ENCODE measurements at regions not wholly inside any gene's neighbourhood (a gene's known extent, or its start where the extent isn't known, plus 50 kb on each side); places are given as distances from the start of the nearest gene placed in this dataset.
"Not testable (repeated sequence)": the region's sequence is repeated elsewhere in the genome, so short reads cannot be mapped to it uniquely, and the experiment has no call there.

GRCh38 chr9:65454034-65454433 lies 169.0 kb upstream of the FOXD4L5 start:
- POLR2A ChIA-PET; H3K4me1 Mint-ChIP-seq; DNase-seq; H3K27ac Mint-ChIP-seq; H3K9me3 Mint-ChIP-seq; H3K27me3 Mint-ChIP-seq; ATAC-seq (ENCODE audit: low read depth); CTCF ChIA-PET; H3K4me3 Mint-ChIP-seq; H3K36me3 Mint-ChIP-seq (ENCODE audit: low read depth); intact Hi-C loops (cut with micrococcal nuclease): not testable (repeated sequence)

GRCh38 chr9:65449886-65450610 lies 165.0 kb upstream of the FOXD4L5 start:
- H3K4me3 Mint-ChIP-seq; H3K4me1 Mint-ChIP-seq; ATAC-seq (ENCODE audit: low read depth); H3K27me3 Mint-ChIP-seq; intact Hi-C loops (cut with micrococcal nuclease); POLR2A ChIA-PET; H3K36me3 Mint-ChIP-seq (ENCODE audit: low read depth); CTCF ChIA-PET; DNase-seq; H3K27ac Mint-ChIP-seq: not testable (repeated sequence)
- peaks cover 22% of the 10 kb centered on the region for H3K9me3 Mint-ChIP-seq

GRCh38 chr9:65449423-65449822 lies 164.4 kb upstream of the FOXD4L5 start:
- ATAC-seq (ENCODE audit: low read depth) (no peak), DNase-seq (no peak)
- no peaks in the 10 kb centered on the region for H3K4me1 Mint-ChIP-seq
- H3K4me3 Mint-ChIP-seq, result no peak overlapping the region
- CTCF ChIA-PET, result no interaction called here
- POLR2A ChIA-PET, result no interaction called here
- TF ChIP-seq CTCF (IDR thresholded peaks at IDR 0.05), result no peak
- H3K9me3 Mint-ChIP-seq, result peaks cover 22% of the 10 kb centered on the region
- no peaks in the 10 kb centered on the region for H3K27me3 Mint-ChIP-seq
- no peaks in the 10 kb centered on the region for H3K36me3 Mint-ChIP-seq (ENCODE audit: low read depth)
- intact Hi-C loops (cut with micrococcal nuclease), result no loop called here
- H3K27ac Mint-ChIP-seq, result no peak overlapping the region

GRCh38 chr9:65447146-65447545 lies 162.1 kb upstream of the FOXD4L5 start:
- H3K4me3 Mint-ChIP-seq; CTCF ChIA-PET; intact Hi-C loops (cut with micrococcal nuclease); ATAC-seq (ENCODE audit: low read depth); H3K36me3 Mint-ChIP-seq (ENCODE audit: low read depth); DNase-seq; H3K27me3 Mint-ChIP-seq; H3K27ac Mint-ChIP-seq; POLR2A ChIA-PET; H3K4me1 Mint-ChIP-seq: not testable (repeated sequence)
- peaks cover 20% of the 10 kb centered on the region for H3K9me3 Mint-ChIP-seq

- intact Hi-C loops (cut with micrococcal nuclease); CTCF ChIA-PET; H3K4me1 Mint-ChIP-seq; ATAC-seq (ENCODE audit: low read depth); H3K4me3 Mint-ChIP-seq; H3K36me3 Mint-ChIP-seq (ENCODE audit: low read depth); H3K27ac Mint-ChIP-seq; POLR2A ChIA-PET; DNase-seq; H3K27me3 Mint-ChIP-seq: not testable (repeated sequence)
- H3K9me3 Mint-ChIP-seq, result peaks cover 14% of the 10 kb centered on the region
Measured at GRCh38 chr9:65445991-65446390, 161.0 kb upstream of the FOXD4L5 start.

- ATAC-seq (ENCODE audit: low read depth) (no peak), DNase-seq (no peak)
- intact Hi-C loops (cut with micrococcal nuclease), result no loop called here
- no peak overlapping the region for H3K4me3 Mint-ChIP-seq
- peaks cover 14% of the 10 kb centered on the region for H3K9me3 Mint-ChIP-seq
- ChIA-PET POLR2A (no interaction called here), CTCF (no interaction called here)
- H3K4me1 Mint-ChIP-seq, result no peaks in the 10 kb centered on the region
- H3K36me3 Mint-ChIP-seq (ENCODE audit: low read depth), result no peaks in the 10 kb centered on the region
- no peak for TF ChIP-seq CTCF (IDR thresholded peaks at IDR 0.05)
- H3K27ac Mint-ChIP-seq, result no peak overlapping the region
- H3K27me3 Mint-ChIP-seq, result no peaks in the 10 kb centered on the region
Measured at GRCh38 chr9:65444943-65445342, 159.9 kb upstream of the FOXD4L5 start.

GRCh38 chr9:65442116-65442515 lies 157.1 kb upstream of the FOXD4L5 start:
- H3K4me3 Mint-ChIP-seq; H3K36me3 Mint-ChIP-seq (ENCODE audit: low read depth); ATAC-seq (ENCODE audit: low read depth); H3K4me1 Mint-ChIP-seq; DNase-seq; H3K9me3 Mint-ChIP-seq; H3K27ac Mint-ChIP-seq; intact Hi-C loops (cut with micrococcal nuclease); H3K27me3 Mint-ChIP-seq; CTCF ChIA-PET; POLR2A ChIA-PET: not testable (repeated sequence)

- H3K27me3 Mint-ChIP-seq; H3K36me3 Mint-ChIP-seq (ENCODE audit: low read depth); H3K4me1 Mint-ChIP-seq; POLR2A ChIA-PET; intact Hi-C loops (cut with micrococcal nuclease); DNase-seq; ATAC-seq (ENCODE audit: low read depth); CTCF ChIA-PET; H3K27ac Mint-ChIP-seq; H3K4me3 Mint-ChIP-seq: not testable (repeated sequence)
- peaks cover 11% of the 10 kb centered on the region for H3K9me3 Mint-ChIP-seq
Measured at GRCh38 chr9:65441324-65441920, 156.4 kb upstream of the FOXD4L5 start.
